HEK293 (cell line): ENCODE measurements at regions not wholly inside any gene's neighbourhood (a gene's known extent, or its start where the extent isn't known, plus 50 kb on each side); places are given as distances from the start of the nearest gene placed in this dataset.

Experiments used
- CTCF ChIA-PET: fragments of 350-600 bp; formaldehyde crosslinking; extraction: SDS; loops from one replicate; lab custom pipeline; 2021; ENCODE audit warnings: antibody characterized with exemption; lab: Yijun Ruan, JAX
- POLR2A ChIA-PET: fragments of 300-600 bp; formaldehyde crosslinking; extraction: SDS; loops from one replicate; lab custom pipeline; 2020; ENCODE audit warnings: antibody characterized with exemption, inconsistent platforms; lab: Yijun Ruan, JAX
- H3K27ac ChIP-seq: fragments of 200-500 bp; sonication (Bioruptor generic); 2 replicates; pipeline ENCODE4 v1.5.1; 2014; ENCODE audit warnings: low read depth, low read length, control low read depth, inconsistent platforms; ENCODE audit errors: extremely low read depth
- H3K36me3 ChIP-seq, 2 experiments: fragments of 200-500 bp in 1 of 2; sonication (Bioruptor generic) in 1 of 2; 1 replicate in 1 of 2; 2 replicates in 1 of 2; pipeline ENCODE4 v1.5.1; 2014 to 2017; ENCODE audit warnings: inconsistent platforms in 2 of 2, low read length in 2 of 2; ENCODE audit not compliant: control insufficient read depth in 2 of 2, insufficient read depth in 1 of 2
- H3K4me1 ChIP-seq: fragments of 200-500 bp; sonication (Bioruptor generic); 2 replicates; pipeline ENCODE4 v1.5.1; 2014; ENCODE audit warnings: mild to moderate bottlenecking, low read length, inconsistent platforms; ENCODE audit not compliant: control insufficient read depth, insufficient read depth
- H3K4me3 ChIP-seq: 2 replicates; pipeline ENCODE4 v1.5.1; 2011; ENCODE audit warnings: low read depth, mild to moderate bottlenecking, control low read depth, low read length, moderate library complexity
- H3K9me3 ChIP-seq: fragments of 200-500 bp; sonication (Bioruptor generic); 2 replicates; pipeline ENCODE4 v1.5.1; 2014; ENCODE audit warnings: low read depth, low read length, inconsistent platforms; ENCODE audit not compliant: control insufficient read depth, insufficient read depth
- GFI1B ChIP-seq: fragments of 450-650 bp; formaldehyde crosslinking; IDR thresholded peaks from 2 replicates; pipeline ENCODE4 v1.5.1; 2016; ENCODE audit warnings: missing biosample characterization, missing genetic modification characterization
- HOXA7 ChIP-seq: sonication (generic); formaldehyde crosslinking; IDR thresholded peaks from 2 replicates; pipeline ENCODE4 v1.8.1; 2022; ENCODE audit warnings: missing genetic modification reagents, borderline replicate concordance
- HOXC10 ChIP-seq: sonication (generic); formaldehyde crosslinking; IDR thresholded peaks from 2 replicates; pipeline ENCODE4 v1.8.1; 2023; ENCODE audit warnings: mild to moderate bottlenecking, missing genetic modification reagents
- KLF17 ChIP-seq: fragments of 450-650 bp; formaldehyde crosslinking; IDR thresholded peaks from 2 replicates; pipeline ENCODE4 v1.5.1; 2016; ENCODE audit warnings: missing biosample characterization, missing genetic modification characterization
- RBAK ChIP-seq: fragments of 450-650 bp; formaldehyde crosslinking; IDR thresholded peaks from 2 replicates; pipeline ENCODE4 v1.5.1; 2016; ENCODE audit warnings: missing biosample characterization, missing genetic modification characterization
- SP2 ChIP-seq: fragments of 450-650 bp; formaldehyde crosslinking; IDR thresholded peaks from 2 replicates; pipeline ENCODE4 v1.5.1; 2016; ENCODE audit warnings: missing biosample characterization, missing genetic modification characterization
- YY1 ChIP-seq: fragments of 450-650 bp; formaldehyde crosslinking; IDR thresholded peaks from 2 replicates; pipeline ENCODE4 v1.5.1; 2018; ENCODE audit warnings: missing biosample characterization, missing genetic modification characterization
- ZBTB11 ChIP-seq: fragments of 450-650 bp; formaldehyde crosslinking; conservative IDR thresholded peaks from 2 replicates; pipeline ENCODE4 v1.5.1; 2016; ENCODE audit warnings: low read depth, missing biosample characterization, missing genetic modification characterization
- ZFP69B ChIP-seq: fragments of 450-650 bp; formaldehyde crosslinking; IDR thresholded peaks from 2 replicates; pipeline ENCODE4 v1.5.1; 2016; ENCODE audit warnings: missing biosample characterization, missing genetic modification characterization
- ZNF18 ChIP-seq: fragments of 450-650 bp; formaldehyde crosslinking; IDR thresholded peaks from 2 replicates; pipeline ENCODE4 v1.5.1; 2016; ENCODE audit warnings: missing biosample characterization, missing genetic modification characterization
- ZNF248 ChIP-seq: fragments of 450-650 bp; formaldehyde crosslinking; IDR thresholded peaks from 2 replicates; pipeline ENCODE4 v1.5.1; 2017; ENCODE audit warnings: missing biosample characterization, missing genetic modification characterization
- ZNF341 ChIP-seq: fragments of 450-650 bp; formaldehyde crosslinking; IDR thresholded peaks from 2 replicates; pipeline ENCODE4; 2016; ENCODE audit warnings: low read depth, missing biosample characterization, missing genetic modification characterization
- ZNF548 ChIP-seq: fragments of 450-650 bp; formaldehyde crosslinking; IDR thresholded peaks from 2 replicates; pipeline ENCODE4 v1.5.1; 2016; ENCODE audit warnings: missing biosample characterization, missing genetic modification characterization
- ZNF558 ChIP-seq: fragments of 450-650 bp; formaldehyde crosslinking; IDR thresholded peaks from 2 replicates; pipeline ENCODE4 v1.5.1; 2016; ENCODE audit warnings: missing biosample characterization, missing genetic modification characterization
- ZNF629 ChIP-seq: fragments of 450-650 bp; formaldehyde crosslinking; IDR thresholded peaks from 2 replicates; pipeline ENCODE4 v1.5.1; 2017; ENCODE audit warnings: missing biosample characterization, missing genetic modification characterization
- ZNF692 ChIP-seq: fragments of 450-650 bp; formaldehyde crosslinking; IDR thresholded peaks from 2 replicates; pipeline ENCODE4 v1.5.1; 2016; ENCODE audit warnings: missing biosample characterization, missing genetic modification characterization
- ZNF791 ChIP-seq: fragments of 450-650 bp; formaldehyde crosslinking; IDR thresholded peaks from 2 replicates; pipeline ENCODE4 v1.5.1; 2016; ENCODE audit warnings: missing biosample characterization, missing genetic modification characterization
- ZSCAN18 ChIP-seq: fragments of 450-650 bp; formaldehyde crosslinking; IDR thresholded peaks from 2 replicates; pipeline ENCODE4 v1.5.1; 2016; ENCODE audit warnings: missing biosample characterization, missing genetic modification characterization
- ZSCAN23 ChIP-seq: fragments of 450-650 bp; formaldehyde crosslinking; IDR thresholded peaks from 2 replicates; pipeline ENCODE4 v1.5.1; 2016; ENCODE audit warnings: missing biosample characterization, missing genetic modification characterization
- ZSCAN4 ChIP-seq: fragments of 450-650 bp; formaldehyde crosslinking; IDR thresholded peaks from 2 replicates; pipeline ENCODE4 v1.5.1; 2017; ENCODE audit warnings: missing biosample characterization, missing genetic modification characterization

- POLR2A ChIA-PET: no interaction called here
- TF ChIP-seq GFI1B (tag by site-specific recombination) (no peak), ZBTB11 (tag by site-specific recombination) (no peak), ZNF692 (tag by site-specific recombination) (no peak), YY1 (tag by site-specific recombination) (no peak), RBAK (tag by site-specific recombination) (no peak), KLF17 (tag by site-specific recombination) (no peak), ZSCAN18 (tag by site-specific recombination) (no peak), ZNF248 (no peak), ZNF548 (tag by site-specific recombination) (no peak), HOXA7 (no peak), ZNF629 (tag by site-specific recombination) (no peak), ZFP69B (tag by site-specific recombination) (no peak), ZNF341 (tag by site-specific recombination) (no peak), ZNF791 (tag by site-specific recombination) (no peak), ZSCAN23 (tag by site-specific recombination) (no peak), SP2 (tag by site-specific recombination) (no peak), HOXC10 (CRISPR knock-in tag) (no peak)
- Histone ChIP-seq H3K27ac (no peak overlapping the region), H3K36me3 (no peaks in the 10 kb centered on the region), H3K9me3 (no peaks in the 10 kb centered on the region), H3K4me1 (peaks cover 6% of the 10 kb centered on the region; the same call in 1 of the 2 replicates), H3K4me3 (no peak overlapping the region)
- CTCF ChIA-PET: interaction anchor here (1.6 kb wide), 1 partner anchor 163 kb away, joined by 10 read pairs; no protein-coding TSS in a partner anchor
Observed at GRCh38 chr1:9452516-9453140, 86.6 kb upstream of the SLC25A33 start.

GRCh38 chr1:9453375-9453774 lies 85.9 kb upstream of the SLC25A33 start:
- ChIA-PET CTCF (interaction anchor here (1.6 to 7.0 kb wide), 2 partner anchors 163 to 164 kb away, joined by 10 to 91 read pairs; partner anchors contain the start of gene SPSB1), POLR2A (no interaction called here)
- Histone ChIP-seq H3K27ac (no peak overlapping the region), H3K36me3 (no peaks in the 10 kb centered on the region), H3K4me3 (no peak overlapping the region)
- TF ChIP-seq ZSCAN4: peak; percentile 96
- no peak for TF ChIP-seq ZNF558
- peak; percentile 47; the same call in 1 of the 2 replicates for TF ChIP-seq ZNF18
- TF ChIP-seq, all 188 proteins: peak for 2
- Histone ChIP-seq H3K4me1 (peaks cover 5% of the 10 kb centered on the region; the same call in 1 of the 2 replicates), H3K9me3 (no peaks in the 10 kb centered on the region)
